Activated CD8-positive, alpha-beta memory T cell treated with anti-CD3 and anti-CD28 coated beads for 4 hours (primary cell): ENCODE measurements at regions not wholly inside any gene's neighbourhood (a gene's known extent, or its start where the extent isn't known, plus 50 kb on each side); places are given as distances from the start of the nearest gene placed in this dataset.

Experiments used
- DNase-seq, 2 donors: peaks; one replicate each; pipeline ENCODE4 v3.0.0-alpha.2; 2020; ENCODE audit warnings: low read depth in 2 of 2

DNA sequence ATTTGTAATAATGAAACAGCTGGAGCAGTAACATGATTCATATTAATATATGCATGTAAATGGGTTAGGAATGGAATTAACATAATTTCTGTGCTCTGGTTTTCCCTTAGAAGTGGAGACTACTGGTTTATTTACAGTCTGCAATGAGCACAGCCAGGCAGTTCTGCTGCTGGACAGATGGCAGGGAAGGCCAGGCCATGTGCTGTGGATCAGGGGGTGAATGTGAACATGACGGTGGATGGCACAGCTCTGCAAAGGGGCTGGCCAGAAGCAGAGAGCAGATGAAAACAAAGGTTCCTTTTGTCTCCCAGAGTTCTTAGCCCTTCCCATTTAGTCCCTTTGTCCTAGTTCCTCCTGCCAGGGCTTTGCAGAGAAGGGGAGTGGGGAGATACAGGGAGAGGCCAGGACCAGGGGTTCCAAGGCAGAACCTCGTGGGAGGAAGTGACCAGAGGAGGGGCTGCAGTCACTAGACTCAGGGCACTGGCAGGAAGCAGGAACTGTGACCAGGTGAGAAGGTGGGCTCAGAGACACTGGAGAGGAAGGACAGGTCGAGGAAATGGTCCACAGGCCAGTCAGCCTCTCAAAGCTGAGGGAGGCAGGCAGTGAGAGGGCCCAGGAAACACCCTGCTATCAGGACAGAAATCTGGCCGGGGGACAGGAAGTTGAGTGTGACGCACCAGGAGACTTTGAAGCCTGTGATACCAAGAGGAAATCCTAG, 112.9 kb upstream of the ATP8B1 start:
- no peak for DNase-seq

DNA sequence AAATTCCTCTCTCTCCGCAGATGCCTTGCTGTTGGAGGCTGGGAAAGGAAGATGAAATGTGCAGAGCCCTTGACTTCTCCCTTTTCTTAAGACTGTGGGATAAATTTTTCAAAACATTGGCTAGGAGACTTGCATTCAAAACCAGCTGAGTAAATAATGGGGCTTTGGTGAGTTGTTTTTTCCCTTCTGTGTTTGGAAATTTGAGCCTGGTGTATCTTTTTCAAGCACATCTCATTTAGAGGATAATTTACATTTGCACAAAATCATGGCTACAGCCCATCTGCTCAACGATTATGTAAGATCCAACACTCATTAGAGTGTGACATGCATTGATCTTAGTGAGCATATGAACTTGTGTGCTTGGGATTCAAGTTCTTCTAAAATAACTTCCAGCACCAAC, 112.1 kb upstream of the ATP8B1 start:
- DNase-seq: no peak

DNA sequence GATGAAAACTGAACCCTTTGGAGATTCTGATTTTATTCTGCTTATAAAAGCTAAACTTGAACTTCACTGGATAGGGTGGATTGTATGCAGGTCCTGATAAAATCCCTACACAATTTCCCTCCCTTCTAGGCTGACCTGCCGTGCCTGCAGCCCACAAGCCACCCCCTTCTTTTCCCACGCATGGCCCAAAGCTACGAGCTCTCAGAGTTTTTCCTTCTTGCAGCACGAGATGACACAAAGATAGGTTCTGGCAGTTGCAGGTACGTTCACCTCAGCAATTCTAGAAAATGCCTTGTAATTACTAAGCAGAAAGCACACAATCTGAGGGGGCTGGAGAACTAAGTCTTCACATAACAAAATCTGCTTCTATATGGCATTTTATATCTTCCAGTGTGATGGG, 110.6 kb upstream of the ATP8B1 start:
- no peak for DNase-seq

DNA sequence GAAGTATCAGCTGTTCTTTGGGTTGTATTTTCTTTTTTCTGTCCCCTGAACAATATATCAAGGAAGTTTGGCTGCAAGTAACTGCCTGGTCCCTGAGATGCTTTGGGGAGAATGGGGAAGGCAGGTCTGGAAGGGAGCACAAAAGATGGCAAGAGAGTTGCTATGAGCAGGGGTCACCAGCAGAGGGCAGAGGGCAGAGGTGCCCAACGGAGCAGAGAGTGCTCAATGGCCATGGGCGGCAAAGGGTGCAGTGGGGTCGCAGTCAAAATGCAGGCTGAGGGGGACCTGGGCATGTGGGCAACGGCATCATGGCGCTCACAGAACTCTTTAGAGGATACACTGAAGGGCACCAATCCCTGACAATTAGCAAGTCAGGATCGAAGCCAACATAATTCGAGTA, 107.7 kb upstream of the ATP8B1 start:
- no peak for DNase-seq

DNA sequence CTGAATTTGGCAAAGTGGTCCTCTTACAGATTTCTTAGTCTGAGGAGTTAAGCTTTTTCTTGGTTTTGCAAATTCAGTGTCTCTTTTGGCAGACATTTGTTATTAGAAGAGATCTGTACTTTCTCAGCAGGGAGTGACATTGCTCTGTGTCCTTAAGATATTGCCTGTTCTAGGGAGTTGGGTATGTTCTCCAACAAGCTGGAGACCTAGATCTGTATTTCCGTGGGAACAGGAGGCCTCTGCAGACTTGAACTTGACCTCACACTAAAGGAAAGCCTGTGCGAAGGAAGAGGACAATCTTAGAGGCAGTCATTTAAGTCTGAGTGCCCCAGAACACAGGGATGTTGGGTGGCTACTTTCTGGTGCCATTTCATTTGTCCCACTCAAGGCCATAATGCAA, 107.0 kb upstream of the ATP8B1 start:
- no peak for DNase-seq

DNA sequence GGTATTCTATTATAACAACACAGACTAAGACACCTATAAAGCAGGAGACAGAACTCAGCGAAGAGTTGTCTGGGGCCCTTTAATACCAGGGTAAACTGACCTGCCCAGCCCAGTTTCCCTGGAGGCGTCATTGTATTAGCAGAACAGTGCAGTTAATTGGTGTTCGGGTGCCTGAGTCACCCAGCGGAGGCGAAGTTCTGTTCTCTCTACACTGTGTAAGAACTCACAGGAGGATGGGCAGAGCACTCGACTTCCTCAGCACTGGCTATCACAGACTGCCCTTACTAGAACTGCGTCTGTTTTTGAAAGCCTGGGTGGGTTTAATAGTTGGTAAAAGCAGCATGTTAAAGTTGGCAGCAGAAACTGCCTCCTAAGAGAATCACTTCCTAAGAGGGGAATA, 106.5 kb upstream of the ATP8B1 start:
- DNase-seq: no peak

DNA sequence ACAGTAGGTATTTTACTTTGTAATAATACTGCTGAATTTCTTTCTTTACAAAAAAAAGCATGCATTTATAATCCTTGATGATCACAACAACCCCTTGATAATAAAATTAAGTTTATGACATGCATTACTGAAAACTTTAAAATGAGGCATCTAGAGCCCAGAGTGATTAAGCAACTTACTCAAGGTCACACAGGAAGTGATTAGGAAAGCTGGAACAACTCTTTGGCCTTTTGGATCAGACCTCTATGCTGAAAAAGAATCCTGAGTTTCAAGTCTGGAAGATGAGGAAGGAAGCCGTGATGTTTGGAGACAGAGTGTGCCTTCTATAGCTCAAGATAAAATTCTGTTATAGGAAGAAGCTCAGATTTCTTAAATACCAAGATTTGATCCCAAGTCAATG, 105.0 kb upstream of the ATP8B1 start:
- DNase-seq: no peak

DNA sequence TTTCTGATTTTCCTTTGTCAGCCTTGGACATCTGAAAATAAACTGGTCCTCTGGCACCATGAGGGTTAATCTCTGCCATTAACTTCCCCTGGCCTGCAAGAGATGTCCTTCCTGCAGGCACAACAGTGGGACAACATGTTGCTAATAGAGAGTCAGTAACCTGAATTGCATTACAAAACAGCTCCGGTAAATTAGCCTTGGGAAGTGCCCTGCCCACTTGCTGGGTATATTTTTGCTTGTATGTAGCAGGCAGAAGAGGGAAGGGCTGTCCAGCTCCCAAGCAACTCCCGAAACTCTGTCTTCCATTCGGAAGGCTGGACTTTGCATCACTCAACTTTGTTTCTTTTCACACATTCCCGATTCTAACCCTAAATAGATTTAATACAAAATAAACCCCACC, 104.4 kb upstream of the ATP8B1 start:
- no peak for DNase-seq

DNA sequence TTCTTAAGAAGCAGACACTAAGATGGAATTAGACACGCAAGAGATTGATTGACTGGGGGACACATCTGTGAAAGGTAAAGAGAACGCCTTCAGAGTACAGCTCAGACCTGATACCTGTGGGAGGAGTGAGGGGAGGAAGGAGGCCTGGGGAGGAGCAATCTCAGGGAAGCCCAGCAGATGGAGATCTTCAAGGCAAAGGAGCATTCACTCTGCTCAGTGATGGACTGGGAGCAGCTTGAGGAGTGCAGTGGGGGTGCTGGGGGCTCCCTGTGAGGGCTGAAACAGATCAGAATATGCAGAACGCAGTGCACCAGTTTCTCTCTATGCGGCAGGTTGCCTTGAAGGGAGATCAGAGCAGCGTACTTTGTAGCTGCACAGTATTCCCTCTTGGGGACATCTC, 103.7 kb upstream of the ATP8B1 start:
- DNase-seq: no peak

DNA sequence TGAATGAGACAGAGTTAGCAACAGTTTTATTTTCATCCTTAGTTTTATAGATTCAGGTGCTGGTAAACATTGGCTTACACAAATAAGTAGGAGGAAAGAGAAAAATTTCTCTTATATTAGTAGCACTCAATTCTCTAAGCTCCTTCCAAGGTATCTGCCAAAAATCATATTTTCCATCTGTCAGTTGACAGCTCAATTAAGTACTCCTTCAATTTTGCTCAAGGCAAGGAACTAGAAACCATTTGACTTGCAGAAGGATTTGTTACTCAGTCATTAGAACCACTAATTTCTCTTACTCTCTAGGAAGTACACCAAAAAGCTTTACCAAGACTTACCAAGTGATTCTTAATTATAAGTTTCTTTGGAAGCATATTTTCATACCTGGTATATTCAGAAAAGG, 101.4 kb upstream of the ATP8B1 start:
- DNase-seq: no peak

DNA sequence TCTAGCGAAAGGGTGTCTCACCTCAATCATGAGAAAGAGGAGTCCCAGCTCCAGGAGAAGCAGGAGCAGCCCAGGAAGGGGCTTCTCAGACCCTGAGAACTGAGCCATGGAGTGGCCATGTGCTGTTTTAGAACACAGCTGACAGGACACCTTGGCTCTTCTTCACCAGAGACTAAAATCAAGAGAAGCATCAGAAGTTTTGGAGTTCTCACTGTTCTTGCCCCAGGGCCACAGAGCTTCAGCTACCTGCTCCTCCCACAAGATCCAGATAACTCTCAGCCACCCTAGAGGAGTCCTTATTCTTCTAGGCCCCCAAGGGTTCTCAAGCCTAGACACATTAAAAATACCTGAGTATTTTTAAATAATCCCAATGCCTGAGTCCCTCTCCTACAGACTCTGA, 99.6 kb upstream of the ATP8B1 start:
- no peak for DNase-seq

DNA sequence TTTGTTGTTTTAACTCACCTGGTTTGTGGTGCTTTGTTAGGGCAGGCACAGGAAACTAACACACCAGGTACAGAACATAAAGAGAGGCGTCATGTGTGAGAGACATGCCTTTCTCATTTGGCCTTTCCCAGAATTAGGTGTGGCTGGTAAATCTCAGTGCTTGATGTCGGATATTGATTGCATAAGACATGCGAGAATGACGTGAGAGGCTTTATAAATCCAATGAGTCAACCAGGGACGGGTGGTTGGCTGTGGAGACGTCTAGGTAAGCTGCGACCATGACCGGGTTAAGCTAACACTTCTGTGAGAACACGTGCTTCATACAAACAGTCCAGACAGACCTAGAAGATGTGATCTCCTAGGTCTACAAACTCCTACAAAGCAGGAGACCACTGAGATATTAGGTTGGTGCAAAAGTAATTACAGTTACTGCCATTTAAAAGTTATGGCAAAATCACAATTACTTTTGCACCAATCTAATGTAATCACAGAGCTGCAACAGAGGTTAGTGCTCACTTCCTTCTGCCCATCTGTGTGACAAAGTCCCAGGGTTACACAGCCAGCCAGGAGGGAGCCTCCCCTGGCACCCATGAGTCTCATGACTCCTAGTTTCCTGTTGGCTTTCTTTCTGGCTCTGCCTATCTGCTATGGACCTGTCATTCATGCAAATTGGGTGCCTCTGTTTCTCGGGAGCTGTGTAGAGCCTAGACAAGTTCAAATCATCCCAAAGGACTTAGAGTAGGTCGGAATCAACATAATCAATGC, 98.9 kb upstream of the ATP8B1 start:
- no peak for DNase-seq

DNA sequence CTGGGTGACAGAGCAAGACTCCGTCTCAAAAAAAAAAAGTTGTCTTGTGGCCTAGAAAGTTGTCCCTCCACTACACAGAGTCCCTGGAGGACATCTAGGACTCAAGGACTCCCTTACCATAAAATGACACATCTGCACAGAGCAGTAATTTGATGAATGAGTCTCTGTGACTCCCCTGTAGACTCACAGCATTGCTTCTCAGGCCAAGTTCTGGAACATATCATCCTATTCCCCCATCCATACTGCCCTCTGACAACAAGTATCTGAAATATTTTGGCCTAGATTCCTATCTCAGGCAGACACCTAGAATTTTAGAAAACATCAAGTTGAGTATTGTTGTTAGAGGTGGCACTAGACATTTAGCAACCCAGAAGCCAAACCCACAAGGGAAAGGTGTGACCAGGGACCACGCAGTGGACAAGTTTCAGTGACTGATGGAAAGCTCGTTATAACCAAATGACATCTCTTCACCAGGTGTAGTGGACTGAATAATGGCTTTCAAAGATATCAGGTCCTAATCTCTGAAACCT, 97.9 kb upstream of the ATP8B1 start:
- DNase-seq: no peak

DNA sequence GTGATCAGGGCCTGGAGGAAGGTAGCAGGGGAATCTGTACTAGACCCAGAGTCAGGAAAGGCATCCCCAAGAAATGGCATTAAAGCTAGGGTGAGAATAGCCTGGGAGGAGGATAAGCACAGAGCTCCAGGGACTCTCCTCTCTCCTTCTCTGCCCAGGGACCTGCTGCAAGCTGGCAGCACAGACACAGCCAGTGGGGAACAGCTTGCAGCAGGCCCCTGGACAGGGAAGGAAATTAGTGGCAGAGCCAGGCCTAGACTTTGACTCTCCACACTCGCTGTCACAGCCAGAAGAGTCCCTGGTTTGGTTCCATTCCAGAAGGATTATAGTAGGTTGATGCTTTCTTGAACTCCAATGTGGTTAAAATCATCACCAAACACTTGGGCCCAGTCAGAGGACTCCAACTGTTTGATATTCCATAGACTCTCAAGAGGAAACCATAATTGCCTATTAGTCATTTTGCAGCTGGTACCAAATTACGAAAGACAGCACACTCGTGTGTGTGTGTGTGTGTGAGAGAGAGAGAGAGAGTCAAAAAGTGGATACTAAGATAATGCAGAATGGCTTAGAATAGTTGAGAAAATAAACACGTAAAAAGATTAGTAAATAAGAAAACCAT, 95.5 kb upstream of the ATP8B1 start:
- DNase-seq: no peak

DNA sequence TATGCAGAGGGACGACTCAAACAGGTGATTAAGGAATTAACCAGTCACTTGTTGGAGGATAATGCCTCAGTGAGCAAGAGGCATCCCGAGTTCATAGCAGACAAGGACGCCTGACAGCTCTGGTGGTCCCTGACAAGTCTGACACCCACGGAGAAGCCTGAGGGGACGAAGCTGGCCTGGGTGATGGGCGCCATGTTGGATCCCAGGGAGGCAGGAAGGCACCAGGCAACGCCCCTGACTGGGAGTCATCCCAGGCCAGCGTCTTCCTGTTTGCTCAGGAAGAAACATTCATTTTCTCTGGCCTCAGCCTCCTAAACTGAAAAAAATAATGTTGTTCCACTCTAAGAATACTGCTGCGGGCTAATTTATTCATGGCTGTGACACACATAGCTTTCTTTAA, 92.1 kb upstream of the ATP8B1 start:
- no peak for DNase-seq

DNA sequence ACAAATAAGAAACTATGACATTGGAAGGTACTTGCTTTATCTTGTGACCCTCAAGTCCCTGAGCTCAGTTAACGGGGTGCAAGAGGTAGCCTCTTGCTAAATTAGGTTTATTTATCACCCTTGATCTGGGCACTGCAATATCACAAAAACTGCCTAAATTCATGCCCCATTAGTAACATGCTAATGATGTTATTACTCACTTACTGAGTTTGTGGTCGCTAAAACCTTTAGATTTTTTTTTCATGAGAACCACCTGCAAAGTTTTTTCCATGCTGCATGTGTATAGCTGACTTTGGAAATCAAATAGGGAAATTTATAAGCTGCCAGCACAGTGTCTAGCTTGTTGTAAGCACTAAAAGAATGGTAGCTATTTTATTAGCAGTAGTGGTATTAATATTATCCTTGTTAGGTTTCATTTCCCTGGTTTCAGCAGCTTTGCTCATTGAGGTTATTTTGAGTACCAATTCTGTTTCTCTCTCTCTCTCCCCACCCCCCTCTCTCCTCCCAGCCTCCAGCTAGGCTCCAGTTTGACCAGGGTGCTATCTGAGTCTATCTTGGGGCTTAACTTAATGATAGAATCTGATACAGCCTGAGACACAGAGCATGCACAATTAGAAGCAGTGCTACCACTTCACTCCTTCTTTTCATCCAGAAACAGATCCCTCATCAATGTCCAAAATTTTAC, 88.7 kb upstream of the ATP8B1 start:
- DNase-seq: no peak

DNA sequence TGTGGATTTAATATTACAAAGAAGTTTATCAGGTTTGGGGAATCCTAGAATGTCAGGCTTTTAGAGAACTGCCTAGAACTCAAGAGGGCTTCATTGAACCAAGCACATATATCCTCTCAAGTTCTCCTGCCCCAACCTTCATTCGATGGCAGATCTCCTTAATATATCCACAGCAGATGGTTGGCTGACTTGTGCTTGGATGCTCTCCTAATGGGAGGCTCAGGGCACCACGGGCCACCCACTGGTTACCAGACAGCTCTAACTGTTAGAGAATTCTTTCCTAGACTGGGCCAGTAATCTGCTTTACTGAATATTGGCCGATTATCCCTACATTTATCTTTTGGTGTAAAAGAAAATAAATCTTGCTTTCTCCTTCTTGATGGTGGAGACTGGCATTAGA, 87.2 kb upstream of the ATP8B1 start:
- no peak for DNase-seq

DNA sequence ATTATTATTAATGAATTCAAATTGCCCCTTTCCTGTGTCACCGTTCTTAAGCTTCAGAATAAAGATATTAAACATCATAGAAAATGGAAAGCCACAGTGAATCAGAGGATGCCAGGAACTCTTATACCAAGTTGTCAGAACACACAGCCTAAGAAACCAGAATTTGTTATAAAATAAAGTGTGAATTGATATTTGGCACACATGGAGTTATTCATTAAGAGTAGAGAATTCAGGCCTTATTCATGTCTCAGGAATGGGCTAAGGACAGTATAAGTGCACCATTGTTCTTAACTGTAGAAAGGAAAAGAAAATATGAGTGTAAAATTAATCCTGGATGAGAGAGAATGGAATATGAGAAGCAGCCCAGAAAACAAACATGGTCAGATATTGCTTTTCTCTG, 86.7 kb upstream of the ATP8B1 start:
- DNase-seq: no peak

DNA sequence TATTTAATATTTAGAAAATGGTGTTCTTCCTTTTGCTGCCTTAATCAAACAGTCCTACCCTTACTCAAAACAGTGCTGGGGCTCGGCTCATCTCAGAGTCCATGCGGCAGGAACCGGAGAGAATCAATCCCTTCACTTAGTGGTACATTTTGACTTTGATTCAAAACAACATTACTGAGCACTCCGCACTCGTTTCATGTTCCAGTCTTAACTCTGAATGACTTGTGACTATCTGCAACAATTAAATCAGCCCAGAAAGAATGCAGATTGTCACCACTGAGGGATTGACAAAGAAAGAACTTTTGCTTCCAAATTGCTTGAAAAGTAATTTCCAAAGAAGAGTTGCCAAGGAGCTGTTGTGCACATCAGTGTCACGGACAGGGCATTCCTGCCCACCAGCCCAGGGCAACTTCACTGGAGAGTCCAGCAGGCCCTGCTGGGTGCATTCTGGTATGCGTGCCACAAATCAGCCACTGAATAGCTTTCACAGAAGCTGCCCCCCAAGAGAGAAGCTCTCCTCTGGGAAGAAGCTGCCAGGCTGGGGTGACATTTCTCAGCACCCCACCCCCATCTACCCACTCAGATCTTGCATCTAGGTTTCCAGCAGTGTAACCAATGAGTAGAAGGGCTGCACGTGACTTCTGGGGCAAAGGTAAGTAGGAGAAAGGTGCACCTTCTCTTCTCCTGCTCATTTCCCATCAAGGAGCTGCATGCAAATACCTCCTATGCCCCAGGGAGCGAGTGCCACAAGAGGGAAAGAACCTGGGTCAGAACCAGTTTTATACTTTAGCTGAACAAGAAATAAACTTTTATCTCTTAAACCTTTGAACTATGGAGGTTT, 84.6 kb upstream of the ATP8B1 start:
- no peak for DNase-seq

DNA sequence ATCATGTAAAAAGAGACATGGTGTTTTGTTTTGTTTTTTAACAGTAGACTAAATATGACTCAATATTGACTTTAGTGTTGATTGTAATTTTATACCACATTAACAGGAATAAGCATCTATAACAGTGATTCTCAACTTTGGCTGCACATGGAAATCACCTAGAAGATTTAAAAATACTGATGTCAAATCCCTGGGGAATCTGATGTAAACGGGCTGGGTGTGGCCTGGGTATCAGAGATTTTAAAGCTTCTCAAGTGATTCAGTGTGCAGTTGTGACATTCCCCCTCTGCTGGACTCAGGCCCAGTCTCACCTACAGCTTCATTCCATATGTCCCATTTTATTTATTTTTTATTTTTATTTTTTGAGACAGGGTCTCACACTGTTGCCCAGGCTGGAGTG, 82.8 kb upstream of the ATP8B1 start:
- no peak for DNase-seq

DNA sequence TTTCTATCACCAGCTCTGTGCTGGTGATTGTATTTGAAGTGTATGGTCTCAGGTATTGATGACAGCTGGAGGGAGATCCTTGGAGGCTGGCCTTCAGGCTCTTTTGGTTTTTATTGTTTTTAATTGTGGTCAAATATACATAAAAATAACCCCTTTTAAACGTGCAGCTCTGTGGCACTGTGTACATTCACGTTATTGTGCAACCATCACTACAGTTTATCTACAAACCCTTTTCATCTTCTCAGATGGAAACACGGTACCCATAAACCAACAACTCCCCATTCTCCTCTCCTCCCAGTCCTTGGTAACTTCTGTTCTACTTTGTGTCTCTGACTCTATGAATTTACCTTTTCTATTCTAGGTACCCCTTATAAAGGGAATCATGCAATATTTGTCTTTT, 79.3 kb upstream of the ATP8B1 start:
- no peak for DNase-seq
